ENCODE measurements at regions not wholly inside any gene's neighbourhood (a gene's known extent, or its start where the extent isn't known, plus 50 kb on each side); places are given as distances from the start of the nearest gene placed in this dataset.
"Not testable (repeated sequence)": the region's sequence is repeated elsewhere in the genome, so short reads cannot be mapped to it uniquely, and the experiment has no call there.

DNA sequence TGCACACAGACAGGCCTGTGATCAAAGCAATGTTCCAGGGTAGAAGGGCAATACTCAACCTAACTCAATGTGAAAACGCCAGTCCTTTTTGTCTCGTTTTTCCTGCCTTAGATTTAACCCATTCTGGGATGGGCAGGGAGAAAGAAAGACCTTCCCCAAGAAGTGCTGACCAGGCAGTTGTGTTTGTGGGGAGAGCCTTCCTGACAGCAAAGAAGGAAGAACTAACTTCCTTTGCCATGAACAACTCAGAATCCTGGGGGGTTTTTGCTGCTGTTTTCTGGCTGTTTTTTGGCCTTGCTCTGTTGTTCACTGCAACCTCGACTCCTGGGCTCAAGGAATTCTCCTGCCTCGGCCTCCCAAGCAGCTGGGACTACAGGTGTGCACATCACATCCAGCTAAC lies 112.0 kb upstream of the RAB4A start:
- no peak for DNase-seq (ENCODE audit: low spot score)

DNA sequence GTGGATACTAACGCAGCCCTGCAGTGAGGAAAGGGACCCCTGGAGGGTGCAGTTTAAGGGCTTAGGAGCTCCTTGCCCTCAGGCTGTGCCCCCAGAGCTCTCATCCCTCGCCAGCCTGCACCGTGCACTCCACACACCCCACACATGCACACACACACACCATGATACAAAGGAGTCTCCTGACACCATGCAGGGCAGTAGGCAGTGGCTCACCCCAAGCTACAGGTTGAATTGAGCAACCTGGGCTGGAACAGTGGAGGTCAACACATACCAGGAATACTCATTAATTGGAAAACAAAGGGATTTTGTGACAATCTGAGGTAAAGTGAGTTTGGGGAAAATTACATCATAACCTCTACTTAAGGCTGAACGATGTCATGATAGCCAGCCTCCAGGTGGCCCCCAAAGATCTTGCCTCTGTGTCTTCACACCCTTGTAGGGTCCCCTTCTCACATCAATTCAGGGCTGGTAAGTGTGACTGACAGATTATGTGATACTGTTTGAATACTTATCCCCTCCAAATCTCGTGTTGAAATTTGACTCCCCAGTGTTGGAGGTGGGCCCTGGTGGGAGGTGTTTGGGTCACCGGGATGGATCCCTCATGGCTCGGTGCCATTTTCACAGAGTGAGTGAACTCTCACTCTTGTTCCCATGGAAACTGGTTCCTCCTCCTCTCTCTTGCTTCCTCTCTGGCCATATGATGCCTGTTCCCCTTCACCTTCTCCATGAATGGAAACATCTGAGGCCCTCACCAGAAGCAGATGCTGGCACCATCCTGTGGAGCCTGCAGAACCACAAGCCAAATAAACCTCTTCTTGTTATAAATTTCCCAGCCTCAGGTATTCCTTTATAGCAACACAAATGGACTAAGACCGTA lies 111.0 kb upstream of the RAB4A start:
- DNase-seq (ENCODE audit: low spot score), result no peak

DNA sequence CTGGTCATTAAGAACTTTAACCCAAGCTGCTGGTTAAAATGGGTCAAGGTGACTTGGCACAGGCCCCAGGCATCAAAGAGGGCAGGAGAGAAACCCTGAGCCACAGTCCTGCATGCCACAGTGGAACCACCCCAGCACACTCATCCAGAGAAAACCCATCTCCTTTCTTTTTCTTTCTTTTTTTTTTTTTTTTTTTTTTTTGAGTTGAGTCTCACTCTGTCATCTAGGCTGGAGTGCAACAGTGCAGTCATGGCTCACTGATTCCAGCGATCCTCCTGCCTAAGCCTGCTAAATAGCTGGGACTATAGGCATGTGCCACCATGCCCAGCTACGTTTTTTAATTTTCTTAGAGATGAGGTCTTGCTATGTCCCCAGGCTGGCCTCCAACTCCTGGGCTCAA lies 109.2 kb upstream of the RAB4A start:
- no peak for DNase-seq (ENCODE audit: low spot score)

GRCh38 chr1:229162825-229163515 lies 107.9 kb upstream of the RAB4A start:
- no peak for DNase-seq (ENCODE audit: low spot score)

- DNase-seq (ENCODE audit: low spot score), result no peak
Observed at GRCh38 chr1:229164348-229164747, 106.6 kb upstream of the RAB4A start.

DNA sequence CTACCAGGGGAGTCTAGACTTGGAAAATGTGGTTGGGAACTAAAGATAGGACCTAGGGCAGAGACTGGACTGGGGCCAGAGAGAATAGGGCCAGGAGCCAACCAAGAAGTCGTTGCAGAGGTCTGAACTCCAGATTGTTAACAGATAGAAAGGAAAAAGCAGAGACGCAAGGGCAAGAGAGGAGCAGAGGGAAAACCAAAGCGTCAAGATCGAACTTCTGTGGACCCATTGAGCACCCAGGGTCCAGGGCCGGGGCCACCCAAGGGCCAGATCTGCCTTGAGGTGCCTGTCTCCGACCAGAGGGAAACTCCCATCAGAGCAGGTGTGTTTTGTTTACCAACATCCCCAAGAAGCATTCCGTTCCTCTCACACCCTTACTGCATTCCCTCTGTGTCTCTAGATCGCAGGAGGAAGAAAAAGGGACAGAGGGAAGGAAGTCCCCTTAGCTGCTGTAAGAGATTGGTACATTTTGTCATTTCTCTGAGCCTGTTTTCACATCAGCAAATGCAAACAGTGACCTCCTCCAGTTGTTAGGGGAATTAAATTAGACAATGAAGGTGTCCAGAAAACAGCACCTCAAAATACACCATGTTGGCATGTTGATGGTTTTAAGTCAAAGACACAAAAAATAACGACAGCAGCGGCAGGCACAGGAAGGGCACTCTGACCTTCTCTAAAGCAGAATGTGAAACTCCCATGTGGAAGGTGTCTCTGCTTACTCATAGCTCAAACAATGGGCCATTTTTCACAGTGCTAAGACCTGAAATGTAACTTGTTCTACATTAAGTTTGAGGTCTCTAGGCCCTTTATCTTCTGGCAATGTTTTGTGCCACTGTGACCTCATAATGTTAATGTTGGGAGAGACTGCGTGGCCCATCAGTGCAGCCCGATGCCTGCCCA lies 105.8 kb upstream of the RAB4A start:
- no peak for DNase-seq (ENCODE audit: low spot score)

DNA sequence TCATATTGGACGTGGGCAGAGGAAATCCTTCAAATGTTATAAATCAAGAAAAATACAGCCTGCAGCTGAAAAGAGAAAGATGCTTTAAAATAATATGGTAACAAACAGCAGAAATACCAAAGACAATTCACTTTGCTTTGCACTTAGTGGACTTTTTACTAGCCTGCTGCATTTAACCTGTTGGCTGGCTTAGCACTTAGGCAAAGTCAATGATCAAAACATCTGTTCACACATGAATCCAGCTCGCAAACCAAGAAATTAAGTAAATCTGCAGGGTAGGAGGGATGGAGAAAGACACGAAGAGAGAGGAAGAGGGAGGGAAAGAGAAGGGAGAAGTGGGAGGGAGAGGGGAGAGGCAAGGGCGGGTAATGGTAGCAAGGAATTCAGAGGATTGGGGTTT lies 103.6 kb upstream of the RAB4A start:
- DNase-seq (ENCODE audit: low spot score), result no peak

DNA sequence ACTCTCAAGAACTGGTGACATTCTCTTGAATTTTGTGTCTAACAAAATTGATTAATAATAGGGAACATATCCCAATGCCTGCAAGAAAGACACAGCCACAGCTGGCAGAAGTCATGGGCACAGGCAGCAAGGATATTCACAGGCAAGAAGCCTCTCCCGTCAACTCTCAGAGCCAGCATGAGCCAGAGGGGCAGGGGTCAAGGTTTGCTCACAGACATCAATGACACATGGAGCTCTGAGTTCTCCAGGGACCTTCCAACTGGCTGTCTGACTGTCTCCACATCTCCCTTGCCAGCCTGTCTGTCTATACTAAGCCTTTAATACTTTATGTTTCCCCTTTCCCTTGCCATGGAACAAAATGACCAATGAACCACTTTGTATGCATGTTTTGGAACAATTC lies 101.5 kb upstream of the RAB4A start:
- no peak for DNase-seq (ENCODE audit: low spot score)

GRCh38 chr1:229170274-229170673 lies 100.6 kb upstream of the RAB4A start:
- no peak for DNase-seq (ENCODE audit: low spot score)

GRCh38 chr1:229170778-229171505 lies 100.0 kb upstream of the RAB4A start:
- DNase-seq (ENCODE audit: low spot score), result no peak

DNA sequence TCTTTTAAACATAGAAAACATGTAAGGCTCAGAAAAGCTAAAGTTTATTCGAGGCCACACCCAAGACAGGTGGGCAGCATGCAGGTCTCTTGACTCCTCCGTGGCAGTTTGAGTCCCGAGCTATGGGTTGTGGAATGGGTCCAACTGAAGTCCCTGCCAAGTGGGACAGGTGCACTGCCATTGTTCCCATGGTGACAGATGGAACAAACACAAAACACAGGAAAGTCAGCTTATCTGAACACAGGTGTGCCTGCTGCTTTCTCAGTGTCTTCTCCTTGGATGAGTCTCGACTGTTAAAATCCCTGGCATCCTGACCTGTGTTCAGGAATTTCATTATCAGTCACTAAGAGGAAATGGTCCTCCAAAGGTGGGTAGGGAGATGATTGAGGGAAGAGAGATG lies 99.0 kb upstream of the RAB4A start:
- DNase-seq (ENCODE audit: low spot score), result no peak

GRCh38 chr1:229173491-229174476 lies 97.1 kb upstream of the RAB4A start:
- not testable (repeated sequence) for DNase-seq (ENCODE audit: low spot score)

GRCh38 chr1:229175297-229175696 lies 95.6 kb upstream of the RAB4A start:
- not testable (repeated sequence) for DNase-seq (ENCODE audit: low spot score)

- not testable (repeated sequence) for DNase-seq (ENCODE audit: low spot score)
Observed at GRCh38 chr1:229176457-229176856, 94.5 kb upstream of the RAB4A start.

DNA sequence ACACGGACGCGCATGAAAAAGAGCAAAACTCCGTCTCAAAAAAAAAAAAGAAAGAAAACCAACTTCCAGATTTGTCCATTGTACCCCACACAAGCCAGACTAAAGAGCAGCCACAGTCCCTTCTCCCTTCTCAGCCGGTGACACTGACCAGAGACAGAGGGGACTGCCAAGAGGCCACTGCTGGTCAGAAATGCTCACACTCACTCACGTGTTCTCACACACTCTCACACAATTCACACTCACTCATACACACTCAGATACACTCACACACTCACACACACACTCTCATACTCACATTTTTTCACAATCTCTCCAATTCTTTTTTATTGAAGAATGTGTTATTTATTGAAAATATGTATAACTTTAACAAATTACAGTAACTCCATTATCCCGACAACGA lies 90.8 kb upstream of the RAB4A start:
- DNase-seq (ENCODE audit: low spot score), result no peak

- DNase-seq (ENCODE audit: low spot score), result no peak
Observed at GRCh38 chr1:229181419-229181818, 89.5 kb upstream of the RAB4A start.

DNA sequence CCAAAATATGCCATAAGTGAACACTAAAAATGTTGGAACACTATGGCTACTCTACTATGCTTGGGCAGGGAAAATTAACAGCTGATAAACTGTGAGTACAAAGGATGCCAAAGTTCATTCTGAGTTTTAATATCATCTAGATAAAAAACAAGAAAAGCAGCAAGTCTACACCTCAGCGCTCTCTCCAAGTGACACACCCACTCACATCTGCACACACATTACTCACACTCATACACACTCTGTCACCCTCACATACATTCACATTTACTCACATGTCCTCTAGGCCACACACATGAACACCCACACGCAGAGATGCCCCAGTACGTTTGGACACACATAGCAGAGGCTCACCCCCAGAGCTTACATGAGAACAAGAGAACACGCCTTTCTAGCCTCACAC lies 87.3 kb upstream of the RAB4A start:
- DNase-seq (ENCODE audit: low spot score), result no peak

GRCh38 chr1:229184066-229184465 lies 86.8 kb upstream of the RAB4A start:
- no peak for DNase-seq (ENCODE audit: low spot score)

- no peak for DNase-seq (ENCODE audit: low spot score)
Observed at GRCh38 chr1:229185963-229186362, 84.9 kb upstream of the RAB4A start.

DNA sequence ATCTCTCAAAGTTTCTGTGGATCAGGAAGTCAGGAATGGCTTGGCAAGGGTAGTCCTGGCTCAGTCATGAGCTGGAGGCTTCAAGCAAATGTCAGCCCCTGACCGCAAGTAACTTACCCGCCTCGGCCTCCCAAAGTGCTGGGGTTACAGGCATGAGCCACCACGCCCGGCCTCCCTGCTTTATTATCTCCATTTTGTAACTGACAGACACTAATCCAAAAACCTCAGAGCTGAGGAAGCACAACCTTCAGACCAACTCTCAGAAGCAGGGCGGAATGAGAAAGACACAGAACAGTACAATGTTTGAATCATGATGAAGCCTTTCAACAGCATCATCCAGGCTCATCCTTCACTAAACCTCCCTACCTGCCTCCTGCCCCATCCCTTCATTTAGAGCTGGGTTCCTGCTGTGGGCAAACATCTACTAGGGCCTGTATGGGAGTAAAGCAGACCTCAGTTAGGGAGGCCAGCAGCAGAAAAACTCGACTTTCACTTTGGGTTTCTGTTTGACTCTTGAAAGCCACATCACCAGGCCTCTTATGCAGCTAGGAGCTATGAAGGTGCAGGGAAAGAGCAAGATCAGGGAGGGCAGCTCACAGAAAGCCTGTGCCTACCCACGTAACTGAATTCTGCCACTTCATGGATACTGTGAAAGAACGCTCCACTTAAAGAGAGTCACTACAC lies 84.4 kb upstream of the RAB4A start:
- DNase-seq (ENCODE audit: low spot score), result no peak
